ENCODE measurements at regions not wholly inside any gene's neighbourhood (a gene's known extent, or its start where the extent isn't known, plus 50 kb on each side); places are given as distances from the start of the nearest gene placed in this dataset.

DNA sequence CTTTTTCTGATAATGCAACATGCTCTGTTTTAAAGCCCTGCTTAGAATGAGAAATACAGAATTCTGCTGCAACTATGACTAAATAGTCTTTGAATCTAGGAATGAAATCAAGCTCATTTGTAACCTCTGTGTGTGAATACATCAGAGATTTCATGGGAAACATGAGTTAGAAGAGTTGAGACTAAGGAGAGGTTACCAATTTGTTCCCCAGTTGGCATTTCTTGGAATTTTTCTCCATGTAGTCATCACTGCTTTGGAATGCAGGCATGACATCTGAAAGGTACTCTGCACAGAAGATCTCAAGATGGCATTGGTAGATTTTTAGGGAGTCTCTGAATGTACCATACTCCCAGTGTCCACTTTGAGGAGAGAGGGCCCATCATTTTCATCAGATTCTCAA, 237.2 kb downstream of the TFAP2A start:
- Histone ChIP-seq H3K36me3 (ENCODE audit: control insufficient read depth, insufficient read depth, low read length) (no peaks in the 10 kb centered on the region), H3K56ac (ENCODE audit: extremely low read depth, insufficient read depth, low read length) (no peak overlapping the region), H3K79me1 (ENCODE audit: low read depth in 1 of 2, low read length in 2 of 2) (no peaks in the 10 kb centered on the region), H3K4me2 (ENCODE audit: low read depth, low read length) (no peak overlapping the region), H3K9ac (ENCODE audit: low read depth, low read length) (no peak overlapping the region), H2AFZ (replicated peaks; ENCODE audit: low read length, poor library complexity) (no peak overlapping the region), H2BK120ac (ENCODE audit: low read depth, low read length) (no peak overlapping the region), H3K18ac (ENCODE audit: low read depth, low read length) (no peak overlapping the region), H3K14ac (replicated peaks; ENCODE audit: low read depth, low read length) (no peak overlapping the region), H2AK9ac (replicated peaks; ENCODE audit: low read depth, low read length, poor library complexity) (no peak overlapping the region), H3K9me3 (ENCODE audit: control insufficient read depth, insufficient read depth, low read length) (peaks cover 8% of the 10 kb centered on the region; the same call in 1 of the 2 replicates), H2BK5ac (ENCODE audit: low read depth, low read length, poor library complexity, severe bottlenecking) (no peak overlapping the region), H3K4me1 (ENCODE audit: control insufficient read depth, insufficient read depth, low read length) (no peaks in the 10 kb centered on the region), H2BK20ac (ENCODE audit: low read depth, low read length) (no peak overlapping the region), H3K4me3 (ENCODE audit: insufficient read depth, low read depth, low read length) (no peak overlapping the region), H3K9me1 (ENCODE audit: insufficient read depth, low read length) (no peaks in the 10 kb centered on the region), H2BK15ac (ENCODE audit: low read depth, low read length) (no peak overlapping the region), H4K91ac (ENCODE audit: insufficient read depth, low read depth, low read length) (no peak overlapping the region), H4K20me1 (ENCODE audit: insufficient read depth, low read length) (no peaks in the 10 kb centered on the region), H3K27ac (ENCODE audit: insufficient read depth, low read length) (no peak overlapping the region), H3K4ac (ENCODE audit: low read depth, low read length) (no peak overlapping the region), H4K5ac (ENCODE audit: low read depth, low read length) (no peak overlapping the region), H3K27me3 (ENCODE audit: control insufficient read depth, insufficient read depth, low read length) (no peaks in the 10 kb centered on the region), H3K23ac (ENCODE audit: low read depth, low read length) (no peak overlapping the region), H4K8ac (ENCODE audit: low read depth in 2 of 2, low read length in 2 of 2) (no peak overlapping the region), H2AK5ac (ENCODE audit: low read depth, low read length) (no peak overlapping the region)
- ChIA-PET POLR2A (ENCODE audit: unreplicated experiment) (no interaction called here), CTCF (no interaction called here)
- BruUV-seq (replicated peaks) = no TSS peak
- dilution Hi-C loops (cut with HindIII; ENCODE audit: low sequenced_read_pairs, unreplicated experiment) (no loop called here), intact Hi-C loops (cut with micrococcal nuclease) (no loop called here), in situ Hi-C loops (cut with MboI; ENCODE audit: low sequenced_read_pairs) (no loop called here)
- TF ChIP-seq CEBPB (IDR thresholded peaks at IDR 0.05; ENCODE audit: low read depth, low read length) = no peak
- TF ChIP-seq, protein P1, sequence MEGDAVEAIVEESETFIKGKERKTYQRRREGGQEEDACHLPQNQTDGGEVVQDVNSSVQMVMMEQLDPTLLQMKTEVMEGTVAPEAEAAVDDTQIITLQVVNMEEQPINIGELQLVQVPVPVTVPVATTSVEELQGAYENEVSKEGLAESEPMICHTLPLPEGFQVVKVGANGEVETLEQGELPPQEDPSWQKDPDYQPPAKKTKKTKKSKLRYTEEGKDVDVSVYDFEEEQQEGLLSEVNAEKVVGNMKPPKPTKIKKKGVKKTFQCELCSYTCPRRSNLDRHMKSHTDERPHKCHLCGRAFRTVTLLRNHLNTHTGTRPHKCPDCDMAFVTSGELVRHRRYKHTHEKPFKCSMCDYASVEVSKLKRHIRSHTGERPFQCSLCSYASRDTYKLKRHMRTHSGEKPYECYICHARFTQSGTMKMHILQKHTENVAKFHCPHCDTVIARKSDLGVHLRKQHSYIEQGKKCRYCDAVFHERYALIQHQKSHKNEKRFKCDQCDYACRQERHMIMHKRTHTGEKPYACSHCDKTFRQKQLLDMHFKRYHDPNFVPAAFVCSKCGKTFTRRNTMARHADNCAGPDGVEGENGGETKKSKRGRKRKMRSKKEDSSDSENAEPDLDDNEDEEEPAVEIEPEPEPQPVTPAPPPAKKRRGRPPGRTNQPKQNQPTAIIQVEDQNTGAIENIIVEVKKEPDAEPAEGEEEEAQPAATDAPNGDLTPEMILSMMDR (conservative IDR thresholded peaks at IDR 0.05; ENCODE audit: low read depth, low read length) = no peak
- no peak for TF ChIP-seq ELK1 (IDR thresholded peaks at IDR 0.05; ENCODE audit: borderline replicate concordance, low read depth, low read length)
- TF ChIP-seq SMC3 (IDR thresholded peaks at IDR 0.05; ENCODE audit: low read depth, low read length) = no peak
- no peak for TF ChIP-seq MAZ (IDR thresholded peaks at IDR 0.05; ENCODE audit: borderline replicate concordance, low read depth, low read length)
- TF ChIP-seq POLR2A (IDR thresholded peaks at IDR 0.05; ENCODE audit: low read depth, low read length) = no peak
- no peak for TF ChIP-seq CHD1 (IDR thresholded peaks at IDR 0.05; ENCODE audit: low read depth, low read length)
- TF ChIP-seq NFE2L2 (IDR thresholded peaks at IDR 0.05; ENCODE audit: low read depth, low read length) = no peak
- no peak for TF ChIP-seq RCOR1 (IDR thresholded peaks at IDR 0.05; ENCODE audit: insufficient replicate concordance, low read length)
- TF ChIP-seq MXI1 (IDR thresholded peaks at IDR 0.05; ENCODE audit: borderline replicate concordance, low read depth, low read length) = no peak
- no peak for TF ChIP-seq FOS (IDR thresholded peaks at IDR 0.05; ENCODE audit: low read depth, low read length)
- no peak for TF ChIP-seq MAFK (IDR thresholded peaks at IDR 0.05; ENCODE audit: low read depth, low read length)
- TF ChIP-seq USF2 (IDR thresholded peaks at IDR 0.05; ENCODE audit: low read depth, low read length) = no peak
- no peak for TF ChIP-seq RAD21 (IDR thresholded peaks at IDR 0.05; ENCODE audit: low read length)
- no peak for TF ChIP-seq BHLHE40 (IDR thresholded peaks at IDR 0.05; ENCODE audit: low read depth, low read length)
- no peak for TF ChIP-seq RFX5 (IDR thresholded peaks at IDR 0.05; ENCODE audit: low read depth, low read length)
- DNase-seq = no peak
- no peak for ATAC-seq (ENCODE audit: low read depth)
